WERI-Rb-1 (cell line): ENCODE measurements at regions not wholly inside any gene's neighbourhood (a gene's known extent, or its start where the extent isn't known, plus 50 kb on each side); places are given as distances from the start of the nearest gene placed in this dataset.

Experiments used
- DNase-seq: peaks from one replicate; pipeline ENCODE4 v3.0.0-alpha.2; 2020
- H3K27ac ChIP-seq: fragments of 250-450 bp; sonication (Bioruptor Pico); 2 replicates; pipeline ENCODE4 v1.5.1; 2020; ENCODE audit warnings: mild to moderate bottlenecking, moderate library complexity
- H3K27me3 ChIP-seq: fragments of 250-450 bp; sonication (Bioruptor Pico); 2 replicates; pipeline ENCODE4 v1.5.1; 2021; ENCODE audit warnings: mild to moderate bottlenecking, low read depth, moderate library complexity; ENCODE audit not compliant: insufficient read depth, severe bottlenecking
- H3K36me3 ChIP-seq: fragments of 250-450 bp; sonication (Bioruptor Pico); 2 replicates; pipeline ENCODE4 v1.5.1; 2020; ENCODE audit warnings: mild to moderate bottlenecking, moderate library complexity
- H3K4me3 ChIP-seq: 2 replicates; pipeline ENCODE4 v1.5.1; 2011; ENCODE audit warnings: low read depth, mild to moderate bottlenecking, control low read depth, low read length
- H3K9me3 ChIP-seq: fragments of 250-450 bp; sonication (Bioruptor Pico); 2 replicates; pipeline ENCODE4 v1.5.1; 2021; ENCODE audit warnings: mild to moderate bottlenecking, moderate library complexity; ENCODE audit not compliant: severe bottlenecking
- CTCF ChIP-seq: IDR thresholded peaks from 2 replicates; pipeline ENCODE4 v1.5.1; 2011; ENCODE audit warnings: low read depth, mild to moderate bottlenecking, control low read depth, inconsistent platforms, low read length

GRCh38 chr19:31944326-31944725 lies 401.1 kb upstream of the ZNF507 start:
- H3K36me3 ChIP-seq: no peaks in the 10 kb centered on the region
- H3K9me3 ChIP-seq: no peaks in the 10 kb centered on the region
- no peaks in the 10 kb centered on the region for H3K27me3 ChIP-seq
- no peak for DNase-seq
- no peak overlapping the region for H3K4me3 ChIP-seq
- no peak for TF ChIP-seq CTCF
- H3K27ac ChIP-seq: no peak overlapping the region

- Histone ChIP-seq H3K27ac (no peak overlapping the region), H3K36me3 (no peaks in the 10 kb centered on the region), H3K9me3 (no peaks in the 10 kb centered on the region), H3K4me3 (no peak overlapping the region), H3K27me3 (no peaks in the 10 kb centered on the region)
- no peak for TF ChIP-seq CTCF
- no peak for DNase-seq
Observed at GRCh38 chr19:31946491-31946890, 398.9 kb upstream of the ZNF507 start.

- H3K27me3 ChIP-seq: no peaks in the 10 kb centered on the region
- TF ChIP-seq CTCF: no peak
- no peak overlapping the region for H3K27ac ChIP-seq
- no peak overlapping the region for H3K4me3 ChIP-seq
- no peaks in the 10 kb centered on the region for H3K9me3 ChIP-seq
- DNase-seq: no peak
- H3K36me3 ChIP-seq: no peaks in the 10 kb centered on the region
Observed at GRCh38 chr19:31947436-31948115, 397.8 kb upstream of the ZNF507 start.

GRCh38 chr19:31952693-31953092 lies 392.7 kb upstream of the ZNF507 start:
- Histone ChIP-seq H3K27me3 (no peaks in the 10 kb centered on the region), H3K9me3 (no peaks in the 10 kb centered on the region), H3K4me3 (no peak overlapping the region), H3K27ac (no peak overlapping the region), H3K36me3 (no peaks in the 10 kb centered on the region)
- TF ChIP-seq CTCF: no peak
- no peak for DNase-seq

GRCh38 chr19:31955061-31955460 lies 390.3 kb upstream of the ZNF507 start:
- Histone ChIP-seq H3K36me3 (no peaks in the 10 kb centered on the region), H3K4me3 (no peak overlapping the region), H3K27ac (no peak overlapping the region), H3K9me3 (no peaks in the 10 kb centered on the region), H3K27me3 (no peaks in the 10 kb centered on the region)
- TF ChIP-seq CTCF: no peak
- DNase-seq: no peak

DNA sequence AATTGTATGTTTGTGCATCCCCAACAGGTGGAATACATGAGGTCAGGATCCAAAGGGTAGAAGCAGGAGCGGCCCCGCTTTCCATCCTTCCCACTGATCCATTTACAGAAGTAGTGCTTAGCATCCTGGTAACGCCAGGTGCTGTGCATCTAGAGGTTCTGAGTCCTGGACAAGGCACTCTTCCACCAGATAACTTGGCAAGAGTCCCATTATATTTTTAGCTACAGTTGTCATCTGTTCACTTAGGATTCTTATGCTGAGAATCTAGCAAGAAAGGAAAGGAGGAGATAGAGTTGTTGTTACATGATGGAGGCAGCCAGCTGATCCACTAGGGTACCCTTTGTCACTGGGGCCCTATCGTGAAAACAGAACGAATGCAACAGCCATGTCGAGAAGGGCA lies 389.5 kb upstream of the ZNF507 start:
- H3K27me3 ChIP-seq: no peaks in the 10 kb centered on the region
- H3K4me3 ChIP-seq: no peak overlapping the region
- TF ChIP-seq CTCF: no peak
- H3K27ac ChIP-seq: no peak overlapping the region
- no peaks in the 10 kb centered on the region for H3K9me3 ChIP-seq
- H3K36me3 ChIP-seq: no peaks in the 10 kb centered on the region
- no peak for DNase-seq
